HG02588 (cell line): ENCODE measurements at regions not wholly inside any gene's neighbourhood (a gene's known extent, or its start where the extent isn't known, plus 50 kb on each side); places are given as distances from the start of the nearest gene placed in this dataset.

Source experiments
- ATAC-seq: cut with Tn5 transposase; IDR thresholded peaks from one replicate; pipeline ENCODE4 v1.9.1; 2021; ENCODE audit warnings: mild to moderate bottlenecking, moderate library complexity; ENCODE audit not compliant: unreplicated experiment

GRCh38 chr7:25952261-25953057 lies 199.5 kb upstream of the NFE2L3 start:
- no peak for ATAC-seq

GRCh38 chr7:25953859-25954258 lies 198.1 kb upstream of the NFE2L3 start:
- ATAC-seq = no peak

- no peak for ATAC-seq
These were observed 197.6 kb upstream of the NFE2L3 start for GRCh38 chr7:25954395-25954794.

- ATAC-seq = no peak
These were observed 192.7 kb upstream of the NFE2L3 start for GRCh38 chr7:25959168-25959734.

GRCh38 chr7:25963733-25964132 lies 188.3 kb upstream of the NFE2L3 start:
- no peak for ATAC-seq

- peak; percentile 34 for ATAC-seq
These were observed 187.5 kb upstream of the NFE2L3 start for GRCh38 chr7:25964483-25964991.

GRCh38 chr7:25965405-25966123 lies 186.4 kb upstream of the NFE2L3 start:
- no peak for ATAC-seq

- no peak for ATAC-seq
These were observed 185.5 kb upstream of the NFE2L3 start for GRCh38 chr7:25966469-25966868.

- ATAC-seq = peak; percentile 29
These were observed 184.5 kb upstream of the NFE2L3 start for GRCh38 chr7:25967278-25968204.

- peak; percentile 59 for ATAC-seq
These were observed 183.6 kb upstream of the NFE2L3 start for GRCh38 chr7:25968205-25968993.

- ATAC-seq = no peak
These were observed 181.6 kb upstream of the NFE2L3 start for GRCh38 chr7:25970356-25970755.

GRCh38 chr7:25970911-25971310 lies 181.1 kb upstream of the NFE2L3 start:
- no peak for ATAC-seq

- ATAC-seq = no peak
These were observed 175.4 kb upstream of the NFE2L3 start for GRCh38 chr7:25976630-25977029.

- no peak for ATAC-seq
These were observed 173.5 kb upstream of the NFE2L3 start for GRCh38 chr7:25978466-25978865.

- no peak for ATAC-seq
These were observed 172.4 kb upstream of the NFE2L3 start for GRCh38 chr7:25979605-25980004.

- no peak for ATAC-seq
These were observed 169.3 kb upstream of the NFE2L3 start for GRCh38 chr7:25982684-25983083.

- no peak for ATAC-seq
These were observed 166.8 kb upstream of the NFE2L3 start for GRCh38 chr7:25985196-25985595.

GRCh38 chr7:25988640-25989039 lies 163.4 kb upstream of the NFE2L3 start:
- no peak for ATAC-seq

- no peak for ATAC-seq
These were observed 162.8 kb upstream of the NFE2L3 start for GRCh38 chr7:25989140-25989705.
